ENCODE measurements at regions not wholly inside any gene's neighbourhood (a gene's known extent, or its start where the extent isn't known, plus 50 kb on each side); places are given as distances from the start of the nearest gene placed in this dataset.

GRCh38 chr12:24195063-24195462, 245.6 kb upstream of the SOX5 start:
- BruUV-seq (replicated peaks), result no TSS peak
- DNase-seq (no peak), ATAC-seq (ENCODE audit: low read depth) (no peak)
- Histone ChIP-seq H3K9me3 (ENCODE audit: control insufficient read depth, insufficient read depth, low read length) (no peaks in the 10 kb centered on the region), H2AK5ac (ENCODE audit: low read depth, low read length) (no peak overlapping the region), H2BK20ac (ENCODE audit: low read depth, low read length) (no peak overlapping the region), H2BK5ac (ENCODE audit: low read depth, low read length, poor library complexity, severe bottlenecking) (no peak overlapping the region), H3K79me1 (ENCODE audit: low read depth in 1 of 2, low read length in 2 of 2) (peaks cover 0 to 7% of the 10 kb centered on the region in 2 experiments; a peak in 1 of 4 replicates), H3K56ac (ENCODE audit: extremely low read depth, insufficient read depth, low read length) (no peak overlapping the region), H3K4me3 (ENCODE audit: insufficient read depth, low read depth, low read length) (no peak overlapping the region), H4K8ac (ENCODE audit: low read depth in 2 of 2, low read length in 2 of 2) (no peak overlapping the region), H3K27me3 (ENCODE audit: control insufficient read depth, insufficient read depth, low read length) (no peaks in the 10 kb centered on the region), H3K27ac (ENCODE audit: insufficient read depth, low read length) (no peak overlapping the region), H4K91ac (ENCODE audit: insufficient read depth, low read depth, low read length) (no peak overlapping the region), H2AFZ (replicated peaks; ENCODE audit: low read length, poor library complexity) (no peak overlapping the region), H2BK120ac (ENCODE audit: low read depth, low read length) (no peak overlapping the region), H3K18ac (ENCODE audit: low read depth, low read length) (no peak overlapping the region), H3K9me1 (ENCODE audit: insufficient read depth, low read length) (peaks cover 13% of the 10 kb centered on the region), H3K36me3 (ENCODE audit: control insufficient read depth, insufficient read depth, low read length) (no peaks in the 10 kb centered on the region), H2BK15ac (ENCODE audit: low read depth, low read length) (no peak overlapping the region), H4K20me1 (ENCODE audit: insufficient read depth, low read length) (no peaks in the 10 kb centered on the region; the same call in 1 of the 2 replicates), H3K4me2 (ENCODE audit: low read depth, low read length) (no peak overlapping the region), H3K23ac (ENCODE audit: low read depth, low read length) (no peak overlapping the region), H2AK9ac (replicated peaks; ENCODE audit: low read depth, low read length, poor library complexity) (no peak overlapping the region), H3K14ac (replicated peaks; ENCODE audit: low read depth, low read length) (no peak overlapping the region), H3K9ac (ENCODE audit: low read depth, low read length) (no peak overlapping the region), H3K4me1 (ENCODE audit: control insufficient read depth, insufficient read depth, low read length) (peaks cover 8% of the 10 kb centered on the region), H3K4ac (ENCODE audit: low read depth, low read length) (no peak overlapping the region), H4K5ac (ENCODE audit: low read depth, low read length) (no peak overlapping the region)
- CTCF ChIA-PET, result no interaction called here
- POLR2A ChIA-PET (ENCODE audit: unreplicated experiment), result no interaction called here
- no CpG with 5 or more reads among the region's 4 CpGs for WGBS, 2 experiments (ENCODE audit: extremely low coverage in 2 of 2, insufficient read length in 1 of 2)
- intact Hi-C loops (cut with micrococcal nuclease), result no loop called here
- in situ Hi-C loops (cut with MboI; ENCODE audit: low sequenced_read_pairs), result no loop called here
- dilution Hi-C loops (cut with HindIII; ENCODE audit: low sequenced_read_pairs, unreplicated experiment), result no loop called here
- TF ChIP-seq RAD21 (IDR thresholded peaks at IDR 0.05; ENCODE audit: low read length) (no peak), MAFK (IDR thresholded peaks at IDR 0.05; ENCODE audit: low read depth, low read length) (0 out of 2 replicates have a peak, but pooled peaks have one; percentile 25)

All from IMR-90 (cell line).